WERI-Rb-1 (cell line): ENCODE measurements at regions not wholly inside any gene's neighbourhood (a gene's known extent, or its start where the extent isn't known, plus 50 kb on each side); places are given as distances from the start of the nearest gene placed in this dataset.
"Not testable (repeated sequence)": the region's sequence is repeated elsewhere in the genome, so short reads cannot be mapped to it uniquely, and the experiment has no call there.

ENCODE experiments used
- DNase-seq: peaks from one replicate; pipeline ENCODE4 v3.0.0-alpha.2; 2020
- H3K27ac ChIP-seq: fragments of 250-450 bp; sonication (Bioruptor Pico); 2 replicates; pipeline ENCODE4 v1.5.1; 2020; ENCODE audit warnings: mild to moderate bottlenecking, moderate library complexity
- H3K27me3 ChIP-seq: fragments of 250-450 bp; sonication (Bioruptor Pico); 2 replicates; pipeline ENCODE4 v1.5.1; 2021; ENCODE audit warnings: mild to moderate bottlenecking, low read depth, moderate library complexity; ENCODE audit not compliant: insufficient read depth, severe bottlenecking
- H3K36me3 ChIP-seq: fragments of 250-450 bp; sonication (Bioruptor Pico); 2 replicates; pipeline ENCODE4 v1.5.1; 2020; ENCODE audit warnings: mild to moderate bottlenecking, moderate library complexity
- H3K4me3 ChIP-seq: 2 replicates; pipeline ENCODE4 v1.5.1; 2011; ENCODE audit warnings: low read depth, mild to moderate bottlenecking, control low read depth, low read length
- H3K9me3 ChIP-seq: fragments of 250-450 bp; sonication (Bioruptor Pico); 2 replicates; pipeline ENCODE4 v1.5.1; 2021; ENCODE audit warnings: mild to moderate bottlenecking, moderate library complexity; ENCODE audit not compliant: severe bottlenecking
- CTCF ChIP-seq: IDR thresholded peaks from 2 replicates; pipeline ENCODE4 v1.5.1; 2011; ENCODE audit warnings: low read depth, mild to moderate bottlenecking, control low read depth, inconsistent platforms, low read length

- Histone ChIP-seq H3K36me3 (no peaks in the 10 kb centered on the region), H3K27ac (no peak overlapping the region), H3K4me3 (no peak overlapping the region), H3K27me3 (no peaks in the 10 kb centered on the region), H3K9me3 (no peaks in the 10 kb centered on the region)
- no peak for TF ChIP-seq CTCF
- no peak for DNase-seq
Measured at GRCh38 chr5:96293966-96294883, 138.8 kb downstream of the PCSK1 start.

- DNase-seq, result no peak
- Histone ChIP-seq H3K4me3 (no peak overlapping the region), H3K36me3 (no peaks in the 10 kb centered on the region), H3K27me3 (no peaks in the 10 kb centered on the region), H3K9me3 (no peaks in the 10 kb centered on the region), H3K27ac (no peak overlapping the region)
- no peak for TF ChIP-seq CTCF
Measured at GRCh38 chr5:96292582-96293247, 140.3 kb downstream of the PCSK1 start.

- DNase-seq, H3K27ac ChIP-seq, H3K36me3 ChIP-seq, H3K4me3 ChIP-seq, H3K27me3 ChIP-seq, H3K9me3 ChIP-seq: not testable (repeated sequence)
Measured at GRCh38 chr5:96289287-96289686, 143.8 kb downstream of the PCSK1 start.

GRCh38 chr5:96288845-96289185 lies 144.2 kb downstream of the PCSK1 start:
- H3K27ac ChIP-seq, result no peak overlapping the region
- no peak for TF ChIP-seq CTCF

GRCh38 chr5:96288166-96288844 lies 144.7 kb downstream of the PCSK1 start:
- H3K36me3 ChIP-seq, result no peaks in the 10 kb centered on the region
- TF ChIP-seq CTCF, result no peak
- no peak overlapping the region for H3K27ac ChIP-seq
- no peak overlapping the region for H3K4me3 ChIP-seq
- no peak for DNase-seq
- no peaks in the 10 kb centered on the region for H3K27me3 ChIP-seq
- H3K9me3 ChIP-seq, result no peaks in the 10 kb centered on the region

More at GRCh38 chr5:96288845-96289185, 144.2 kb downstream of the PCSK1 start:
- no peaks in the 10 kb centered on the region for H3K9me3 ChIP-seq
- H3K4me3 ChIP-seq, result no peak overlapping the region
- no peaks in the 10 kb centered on the region for H3K36me3 ChIP-seq
- no peaks in the 10 kb centered on the region for H3K27me3 ChIP-seq
- DNase-seq, result no peak

GRCh38 chr5:96287136-96287535 lies 145.9 kb downstream of the PCSK1 start:
- Histone ChIP-seq H3K27me3 (no peaks in the 10 kb centered on the region), H3K9me3 (no peaks in the 10 kb centered on the region), H3K27ac (no peak overlapping the region), H3K4me3 (no peak overlapping the region), H3K36me3 (no peaks in the 10 kb centered on the region)
- TF ChIP-seq CTCF, result no peak
- no peak for DNase-seq
